ENCODE measurements at regions not wholly inside any gene's neighbourhood (a gene's known extent, or its start where the extent isn't known, plus 50 kb on each side); places are given as distances from the start of the nearest gene placed in this dataset.

GRCh38 chr7:12764458-12764891 is 77.0 kb downstream of the ARL4A start:
- Histone ChIP-seq H3K36me3 (ENCODE audit: control insufficient read depth, insufficient read depth, low read length) (no peaks in the 10 kb centered on the region), H3K27me3 (ENCODE audit: control insufficient read depth, insufficient read depth, low read length) (no peaks in the 10 kb centered on the region), H3K4me3 (ENCODE audit: low read depth, low read length) (no peak overlapping the region)
- DNase-seq (ENCODE audit: low read depth), result no peak
- TF ChIP-seq CTCF (IDR thresholded peaks at IDR 0.05; ENCODE audit: insufficient read depth, low read length, poor library complexity, severe bottlenecking), result no peak

GRCh38 chr7:12765431-12766100 is 78.1 kb downstream of the ARL4A start:
- Histone ChIP-seq H3K27me3 (ENCODE audit: control insufficient read depth, insufficient read depth, low read length) (no peaks in the 10 kb centered on the region), H3K4me3 (ENCODE audit: low read depth, low read length) (no peak overlapping the region), H3K36me3 (ENCODE audit: control insufficient read depth, insufficient read depth, low read length) (no peaks in the 10 kb centered on the region)
- no peak for DNase-seq (ENCODE audit: low read depth)
- TF ChIP-seq CTCF (IDR thresholded peaks at IDR 0.05; ENCODE audit: insufficient read depth, low read length, poor library complexity, severe bottlenecking), result no peak

GRCh38 chr7:12766416-12766815 is 79.0 kb downstream of the ARL4A start:
- no peak for DNase-seq (ENCODE audit: low read depth)

GRCh38 chr7:12768948-12769347 is 81.5 kb downstream of the ARL4A start:
- no peak for DNase-seq (ENCODE audit: low read depth)
- Histone ChIP-seq H3K27me3 (ENCODE audit: control insufficient read depth, insufficient read depth, low read length) (no peaks in the 10 kb centered on the region), H3K36me3 (ENCODE audit: control insufficient read depth, insufficient read depth, low read length) (no peaks in the 10 kb centered on the region), H3K4me3 (ENCODE audit: low read depth, low read length) (no peak overlapping the region)
- no peak for TF ChIP-seq CTCF (IDR thresholded peaks at IDR 0.05; ENCODE audit: insufficient read depth, low read length, poor library complexity, severe bottlenecking)

More at GRCh38 chr7:12766416-12766815, 79.0 kb downstream of the ARL4A start:
- TF ChIP-seq CTCF (IDR thresholded peaks at IDR 0.05; ENCODE audit: insufficient read depth, low read length, poor library complexity, severe bottlenecking), result no peak
- Histone ChIP-seq H3K27me3 (ENCODE audit: control insufficient read depth, insufficient read depth, low read length) (no peaks in the 10 kb centered on the region), H3K4me3 (ENCODE audit: low read depth, low read length) (no peak overlapping the region), H3K36me3 (ENCODE audit: control insufficient read depth, insufficient read depth, low read length) (no peaks in the 10 kb centered on the region)

GRCh38 chr7:12769444-12769843 is 82.0 kb downstream of the ARL4A start:
- DNase-seq (ENCODE audit: low read depth), result no peak
- Histone ChIP-seq H3K27me3 (ENCODE audit: control insufficient read depth, insufficient read depth, low read length) (no peaks in the 10 kb centered on the region), H3K36me3 (ENCODE audit: control insufficient read depth, insufficient read depth, low read length) (no peaks in the 10 kb centered on the region), H3K4me3 (ENCODE audit: low read depth, low read length) (no peak overlapping the region)
- TF ChIP-seq CTCF (IDR thresholded peaks at IDR 0.05; ENCODE audit: insufficient read depth, low read length, poor library complexity, severe bottlenecking), result no peak
